ENCODE measurements at regions not wholly inside any gene's neighbourhood (a gene's known extent, or its start where the extent isn't known, plus 50 kb on each side); places are given as distances from the start of the nearest gene placed in this dataset.

GRCh38 chr4:14726877-14727361 lies 275.4 kb upstream of the CPEB2 start:
- TF ChIP-seq POLR2A (IDR thresholded peaks at IDR 0.05) (no peak), POLR2AphosphoS5 (IDR thresholded peaks at IDR 0.05) (no peak), CTCF (IDR thresholded peaks at IDR 0.05 in 8 of 11, conservative IDR thresholded peaks at IDR 0.05 in 3 of 11) (no peak)
- Histone ChIP-seq H3K4me1 (no peaks in the 10 kb centered on the region), H3K27ac (no peak overlapping the region), H3K36me3 (no peaks in the 10 kb centered on the region), H3K9me3 (no peaks in the 10 kb centered on the region), H3K4me3 (no peak overlapping the region), H3K27me3 (replicated peaks in 1 of 7) (no peaks in the 10 kb centered on the region)
- 73 to 86% (median 78%) methylated on average over 4 of the region's 4 CpGs for WGBS, 5 donors
- no peak for DNase-seq
- intact Hi-C loops (cut with DNase I; ENCODE audit: low total_unique reads), result no loop called here

GRCh38 chr4:14729282-14730000 lies 272.8 kb upstream of the CPEB2 start:
- Histone ChIP-seq H3K4me3 (no peak overlapping the region), H3K27me3 (replicated peaks in 1 of 7) (no peaks in the 10 kb centered on the region), H3K4me1 (no peaks in the 10 kb centered on the region), H3K9me3 (no peaks in the 10 kb centered on the region), H3K27ac (no peak overlapping the region), H3K36me3 (no peaks in the 10 kb centered on the region)
- TF ChIP-seq CTCF (IDR thresholded peaks at IDR 0.05 in 8 of 11, conservative IDR thresholded peaks at IDR 0.05 in 3 of 11), result no peak
- no peak for TF ChIP-seq POLR2AphosphoS5 (IDR thresholded peaks at IDR 0.05)
- TF ChIP-seq POLR2A (IDR thresholded peaks at IDR 0.05), result no peak
- DNase-seq, result no peak
- intact Hi-C loops (cut with DNase I; ENCODE audit: low total_unique reads), result no loop called here

- H3K4me3 ChIP-seq, result no peak overlapping the region
- peaks cover 0 to 15% (median 0%) of the 10 kb centered on the region in 7 donors for H3K27me3 ChIP-seq (replicated peaks in 1 of 7)
- no peaks in the 10 kb centered on the region for H3K4me1 ChIP-seq
- H3K9me3 ChIP-seq, result no peaks in the 10 kb centered on the region
- no peaks in the 10 kb centered on the region for H3K36me3 ChIP-seq
- intact Hi-C loops (cut with DNase I; ENCODE audit: low total_unique reads), result no loop called here
- no peak for TF ChIP-seq POLR2AphosphoS5 (IDR thresholded peaks at IDR 0.05)
- no peak for TF ChIP-seq POLR2A (IDR thresholded peaks at IDR 0.05)
- no peak for TF ChIP-seq CTCF (IDR thresholded peaks at IDR 0.05 in 8 of 11, conservative IDR thresholded peaks at IDR 0.05 in 3 of 11)
- DNase-seq, result no peak
- H3K27ac ChIP-seq, result no peak overlapping the region
- WGBS, 5 donors, result 71 to 94% (median 77%) methylated on average over 1 of the region's 1 CpG
Measured at GRCh38 chr4:14742054-14742453, 260.2 kb upstream of the CPEB2 start.

GRCh38 chr4:14743172-14743571 lies 259.1 kb upstream of the CPEB2 start:
- H3K27ac ChIP-seq, result no peak overlapping the region
- no peak for DNase-seq
- no peaks in the 10 kb centered on the region for H3K9me3 ChIP-seq
- H3K4me1 ChIP-seq, result no peaks in the 10 kb centered on the region
- TF ChIP-seq POLR2A (IDR thresholded peaks at IDR 0.05), result no peak
- no peak for TF ChIP-seq POLR2AphosphoS5 (IDR thresholded peaks at IDR 0.05)
- no peak for TF ChIP-seq CTCF (IDR thresholded peaks at IDR 0.05 in 8 of 11, conservative IDR thresholded peaks at IDR 0.05 in 3 of 11)
- WGBS, 5 donors, result 85 to 95% (median 91%) methylated on average over 5 of the region's 5 CpGs
- intact Hi-C loops (cut with DNase I; ENCODE audit: low total_unique reads), result no loop called here
- no peak overlapping the region for H3K4me3 ChIP-seq
- peaks cover 0 to 15% (median 0%) of the 10 kb centered on the region in 7 donors for H3K27me3 ChIP-seq (replicated peaks in 1 of 7)
- no peaks in the 10 kb centered on the region for H3K36me3 ChIP-seq

Measured in spleen (tissue), 11 donors.